ENCODE measurements at regions not wholly inside any gene's neighbourhood (a gene's known extent, or its start where the extent isn't known, plus 50 kb on each side); places are given as distances from the start of the nearest gene placed in this dataset.
"Not testable (repeated sequence)": the region's sequence is repeated elsewhere in the genome, so short reads cannot be mapped to it uniquely, and the experiment has no call there.

DNA sequence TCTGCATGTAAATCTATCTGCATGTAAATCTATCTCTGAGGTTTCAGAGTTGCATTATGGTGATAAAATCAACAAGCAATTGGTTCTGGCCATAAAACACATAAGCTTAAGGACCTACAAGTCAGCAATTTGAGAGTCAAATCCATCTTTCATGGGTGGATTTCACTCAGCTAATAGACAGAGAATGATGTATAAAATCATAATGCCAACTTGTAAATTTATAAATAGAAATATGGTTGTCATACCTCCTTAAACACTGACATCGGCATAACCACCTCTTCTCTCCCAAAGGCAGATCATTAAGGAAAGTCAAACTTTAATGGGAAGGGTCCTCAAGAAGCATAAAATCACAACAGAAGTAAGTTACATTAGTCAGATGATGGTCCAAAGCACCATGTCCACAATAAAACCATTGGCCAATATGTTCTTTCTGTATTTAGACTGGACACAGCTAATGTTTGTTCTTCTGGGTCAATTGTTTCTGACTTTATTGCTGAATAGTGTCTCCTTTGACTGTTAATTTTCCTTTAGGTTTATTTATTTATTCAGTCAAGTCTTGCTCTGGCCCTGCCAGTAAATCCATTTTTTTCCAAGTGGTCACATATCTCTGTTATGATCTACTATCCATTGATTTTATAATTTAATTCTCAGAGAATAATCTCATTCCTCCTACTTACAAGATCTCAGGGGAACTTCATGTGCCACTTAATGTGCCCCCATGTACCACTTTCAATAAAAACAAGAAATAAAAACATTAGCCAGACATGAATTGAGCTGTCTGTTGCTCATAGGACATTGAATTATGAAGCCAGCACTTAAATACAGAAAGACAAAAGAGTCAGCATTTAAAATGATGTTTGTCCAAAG is 382.9 kb upstream of the IRAK1BP1 start:
- intact Hi-C loops (cut with DNase I) = no loop called here
- no peak for DNase-seq (ENCODE audit: low spot score)

DNA sequence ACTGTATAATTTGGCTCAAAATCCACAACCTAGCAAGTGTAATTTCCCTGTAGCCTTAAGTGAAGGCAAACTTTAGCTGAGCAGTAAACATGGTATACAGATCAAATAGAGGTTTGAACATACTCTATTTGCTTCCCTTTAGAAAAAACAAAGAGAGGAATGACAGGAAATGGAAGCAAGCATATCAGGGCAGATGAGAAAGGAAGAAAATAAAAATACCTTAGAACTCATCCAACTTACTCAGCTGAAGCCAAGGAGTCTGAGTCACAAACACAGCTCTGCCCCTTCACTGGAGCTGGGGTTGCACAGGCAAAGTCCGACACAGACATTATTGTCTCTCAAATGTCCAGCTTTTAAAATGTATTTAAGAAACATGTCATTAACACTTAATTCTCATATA is 379.9 kb upstream of the IRAK1BP1 start:
- intact Hi-C loops (cut with DNase I) = no loop called here
- DNase-seq (ENCODE audit: low spot score) = no peak

DNA sequence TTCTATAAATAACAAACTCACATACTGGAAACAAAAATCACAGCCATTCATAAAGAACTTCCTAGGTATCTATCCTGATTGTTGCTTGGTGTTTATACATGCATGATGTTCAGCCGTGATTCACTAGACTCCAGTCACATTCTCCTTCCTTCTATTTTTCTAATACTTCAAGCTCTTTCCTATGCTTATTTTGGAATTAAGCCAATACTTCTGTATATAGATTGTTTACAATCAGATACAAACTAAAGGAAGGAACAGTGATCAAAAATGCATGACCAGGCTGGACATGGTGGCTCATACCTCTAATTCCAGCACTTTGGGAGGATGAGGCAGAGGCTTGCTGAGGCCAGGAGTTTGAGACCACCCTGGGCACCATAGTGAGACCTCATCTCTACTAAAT is 377.5 kb upstream of the IRAK1BP1 start:
- intact Hi-C loops (cut with DNase I) = no loop called here
- no peak for DNase-seq (ENCODE audit: low spot score)

DNA sequence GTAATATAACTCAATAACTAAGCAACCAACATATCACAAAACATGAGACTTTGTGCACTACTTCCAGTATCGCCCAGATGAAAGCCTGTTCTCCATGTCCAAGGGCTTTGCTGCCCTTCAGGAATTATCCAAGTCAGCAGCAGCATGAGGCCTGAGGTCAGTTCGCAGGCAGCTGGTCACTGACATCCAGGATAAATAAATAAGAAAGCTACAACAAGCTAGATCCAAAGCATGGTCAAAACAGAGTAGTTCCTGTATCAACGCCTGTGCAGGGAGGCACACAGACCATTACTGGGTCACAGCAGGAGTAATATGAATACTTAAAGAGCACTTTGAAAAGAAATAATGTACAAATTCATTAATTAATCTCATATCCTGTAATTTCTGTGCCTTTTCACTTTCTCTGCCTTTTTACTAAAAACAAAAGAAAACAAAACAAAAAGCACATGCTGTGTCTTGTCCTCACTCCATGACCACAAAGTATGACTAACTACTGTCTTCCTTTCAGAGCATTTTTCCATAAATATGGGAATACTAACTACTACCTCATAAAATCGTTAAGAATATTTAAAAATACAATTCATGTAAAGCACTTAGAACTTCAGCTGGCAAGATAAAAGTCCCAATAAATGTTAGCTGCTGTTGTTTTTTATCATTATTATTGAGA is 374.9 kb upstream of the IRAK1BP1 start:
- intact Hi-C loops (cut with DNase I) = no loop called here
- no peak for DNase-seq (ENCODE audit: low spot score)

DNA sequence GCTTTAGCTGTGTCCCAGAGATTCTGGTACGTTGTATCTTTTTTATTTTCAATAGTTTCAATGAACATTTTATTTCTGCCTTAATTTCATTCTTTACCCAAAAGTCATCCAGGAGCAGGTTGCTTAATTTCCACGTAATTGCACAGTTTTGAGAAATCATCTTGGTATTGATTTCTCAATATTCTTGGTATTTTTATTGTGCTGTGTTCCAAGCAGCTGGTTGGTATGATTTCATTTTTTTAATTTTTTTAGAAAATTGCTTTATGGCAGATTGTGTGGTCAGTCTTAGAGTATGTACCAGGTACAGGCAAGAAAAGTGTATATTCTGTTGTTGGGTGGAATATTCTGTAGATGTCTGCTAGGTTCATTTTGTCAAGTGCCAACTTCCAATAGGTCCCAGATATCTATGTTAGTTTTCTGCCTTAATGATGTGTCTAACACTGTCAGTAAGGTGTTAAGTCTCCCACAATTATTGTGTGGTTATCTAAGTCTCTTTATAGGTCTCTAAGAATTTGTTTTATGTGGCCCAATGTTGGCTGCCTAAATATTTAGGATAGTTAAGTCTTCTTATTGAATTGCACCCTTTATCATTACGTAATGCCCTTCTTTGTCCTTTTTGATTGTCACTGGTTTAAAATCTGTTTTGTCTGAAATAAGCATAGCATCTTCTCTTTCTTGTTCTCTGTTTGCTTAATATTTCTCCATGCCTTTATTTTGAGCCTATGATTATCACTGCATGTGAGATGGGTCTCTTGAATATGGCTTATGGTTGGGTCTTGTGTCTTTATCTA is 366.9 kb upstream of the IRAK1BP1 start:
- intact Hi-C loops (cut with DNase I) = no loop called here
- DNase-seq (ENCODE audit: low spot score) = no peak

DNA sequence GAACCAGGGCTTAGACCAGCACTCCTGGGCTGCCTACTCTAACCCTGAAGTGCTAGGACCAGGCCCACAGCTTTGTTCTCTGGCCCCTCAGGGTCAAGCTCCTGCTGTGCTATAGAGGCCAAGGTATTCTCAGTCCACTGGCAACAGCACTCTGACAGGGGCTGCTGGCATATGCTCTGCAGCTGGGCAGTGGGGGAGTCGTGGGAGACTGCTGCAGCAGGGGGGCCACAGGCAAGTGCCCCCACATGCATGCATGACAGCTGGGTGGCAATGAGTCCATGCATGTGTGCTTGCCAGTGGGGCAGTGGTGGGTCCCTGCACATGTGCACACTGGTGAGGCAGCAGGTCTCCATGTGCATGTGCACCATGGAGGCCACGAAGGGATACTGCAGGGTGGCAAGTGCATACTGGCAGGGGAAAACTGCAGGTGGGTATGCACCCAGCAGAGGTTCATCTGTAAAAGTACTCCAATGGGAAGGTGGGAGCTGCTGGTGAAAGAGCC is 364.9 kb upstream of the IRAK1BP1 start:
- no peak for DNase-seq (ENCODE audit: low spot score)
- intact Hi-C loops (cut with DNase I) = no loop called here

DNA sequence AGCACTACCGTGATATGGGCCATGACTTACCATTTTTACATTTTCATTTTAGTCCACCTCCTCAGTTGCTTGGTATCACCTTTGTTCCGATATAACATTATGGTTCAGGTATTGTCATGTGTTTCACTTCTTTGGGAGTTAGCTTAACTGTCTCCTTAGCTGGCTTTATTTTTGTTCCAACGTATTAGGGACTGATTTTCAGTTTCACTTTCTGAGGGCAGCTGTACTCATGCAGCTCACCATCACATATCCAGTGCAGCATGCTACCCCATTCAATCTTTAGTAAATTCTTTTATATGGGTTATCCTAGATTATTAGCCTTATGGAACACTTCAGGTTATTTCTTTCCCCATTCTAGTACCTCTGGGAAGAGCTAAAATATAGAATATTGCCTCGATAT is 362.2 kb upstream of the IRAK1BP1 start:
- intact Hi-C loops (cut with DNase I) = no loop called here
- DNase-seq (ENCODE audit: low spot score) = no peak

DNA sequence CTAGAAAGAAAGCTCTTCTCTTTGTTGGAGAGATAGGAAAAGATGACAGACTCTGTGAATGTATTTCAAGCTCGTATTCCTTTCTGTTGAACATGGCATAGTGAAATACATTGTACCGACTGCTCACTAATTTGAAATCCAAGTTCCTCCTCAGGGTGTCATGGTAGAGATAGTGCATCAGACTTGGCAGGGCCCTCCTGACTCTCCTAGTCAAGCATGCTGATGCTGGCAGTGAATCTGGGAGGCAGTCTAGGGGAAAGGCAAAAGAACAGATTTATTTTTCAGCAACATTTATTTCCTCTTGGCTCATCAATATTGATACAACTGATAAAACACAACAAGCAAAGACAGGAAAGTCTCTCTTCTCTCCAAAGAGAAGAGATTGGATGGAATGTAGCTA is 356.3 kb upstream of the IRAK1BP1 start:
- intact Hi-C loops (cut with DNase I) = no loop called here
- no peak for DNase-seq (ENCODE audit: low spot score)

DNA sequence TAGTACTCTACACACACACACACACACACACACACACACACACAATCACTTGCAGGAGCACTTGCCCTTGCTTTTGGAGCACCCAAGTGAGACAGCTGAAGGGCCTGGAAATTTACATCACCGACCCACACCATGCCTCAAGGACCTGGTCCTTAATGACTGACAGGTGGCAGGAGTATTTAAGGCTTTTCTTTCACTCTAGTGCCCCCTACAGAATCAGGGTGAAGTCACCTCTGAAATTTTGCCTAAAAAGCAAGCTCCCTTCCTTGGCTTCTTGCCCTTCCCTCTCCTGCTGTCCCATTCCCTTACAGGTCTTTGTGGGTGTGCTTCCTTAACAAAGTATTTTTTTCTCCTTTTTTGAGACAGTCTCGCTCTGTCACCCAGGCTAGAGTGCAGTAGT is 353.5 kb upstream of the IRAK1BP1 start:
- DNase-seq (ENCODE audit: low spot score) = no peak
- intact Hi-C loops (cut with DNase I) = no loop called here

DNA sequence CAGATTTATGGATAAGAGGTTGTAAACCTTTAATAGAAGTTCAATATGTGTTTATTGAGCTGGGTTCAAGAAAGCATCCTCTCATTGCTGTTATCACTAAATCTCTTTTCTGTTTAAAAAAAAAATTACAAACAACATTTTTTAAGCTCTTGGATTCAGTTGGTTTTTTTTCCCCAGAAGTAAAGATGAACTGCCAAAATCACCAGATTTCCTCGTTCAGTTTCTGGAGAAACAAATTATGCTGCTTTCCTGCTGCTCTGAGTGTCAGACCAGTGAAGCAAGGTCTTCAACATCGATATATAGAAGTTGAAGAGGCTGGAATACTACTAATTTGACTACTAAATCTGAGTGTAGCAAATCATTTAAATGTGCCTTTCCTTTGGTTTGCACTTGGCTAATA is 352.1 kb upstream of the IRAK1BP1 start:
- intact Hi-C loops (cut with DNase I) = no loop called here
- no peak for DNase-seq (ENCODE audit: low spot score)

DNA sequence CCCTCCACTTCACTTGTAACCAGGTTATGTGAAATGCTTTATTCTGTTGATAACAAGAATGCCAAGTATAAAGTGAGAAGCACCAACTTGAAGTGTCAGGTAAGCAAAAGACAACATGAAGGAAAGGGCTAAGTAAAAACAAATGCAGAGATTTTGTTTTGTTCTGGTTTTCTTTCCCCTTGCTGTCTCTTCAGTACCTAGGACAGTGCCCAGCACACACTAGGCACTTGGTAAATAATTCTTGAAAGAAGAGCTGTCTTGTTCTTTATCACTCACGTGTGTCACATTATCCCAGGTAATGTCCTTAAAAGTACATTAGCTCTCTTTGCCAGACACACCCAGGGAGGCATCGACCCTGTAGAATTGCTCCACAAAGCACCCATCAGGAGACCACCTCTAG is 350.0 kb upstream of the IRAK1BP1 start:
- intact Hi-C loops (cut with DNase I) = no loop called here

DNA sequence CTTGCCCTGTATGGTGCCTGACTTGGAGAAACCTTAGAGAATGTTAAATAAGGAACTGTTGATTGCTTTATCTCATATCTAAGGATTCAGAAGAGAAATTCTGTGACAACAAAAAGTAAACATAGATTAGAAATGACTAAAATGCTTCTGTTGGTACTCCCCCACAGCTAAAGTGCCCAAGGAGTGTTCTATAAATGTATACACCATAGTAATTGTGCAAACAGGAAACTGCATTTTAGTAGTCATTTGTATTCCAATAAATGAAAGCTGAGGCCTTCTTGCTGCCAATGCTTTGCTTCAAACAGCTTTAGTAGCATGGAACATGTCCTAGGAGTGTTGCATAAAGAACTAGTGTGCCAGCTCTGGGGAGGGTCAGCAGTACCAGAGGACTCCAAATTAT is 343.7 kb upstream of the IRAK1BP1 start:
- intact Hi-C loops (cut with DNase I) = no loop called here
- DNase-seq (ENCODE audit: low spot score) = no peak

More for the DNA sequence above, 350.0 kb upstream of the IRAK1BP1 start:
- DNase-seq (ENCODE audit: low spot score) = no peak

DNA sequence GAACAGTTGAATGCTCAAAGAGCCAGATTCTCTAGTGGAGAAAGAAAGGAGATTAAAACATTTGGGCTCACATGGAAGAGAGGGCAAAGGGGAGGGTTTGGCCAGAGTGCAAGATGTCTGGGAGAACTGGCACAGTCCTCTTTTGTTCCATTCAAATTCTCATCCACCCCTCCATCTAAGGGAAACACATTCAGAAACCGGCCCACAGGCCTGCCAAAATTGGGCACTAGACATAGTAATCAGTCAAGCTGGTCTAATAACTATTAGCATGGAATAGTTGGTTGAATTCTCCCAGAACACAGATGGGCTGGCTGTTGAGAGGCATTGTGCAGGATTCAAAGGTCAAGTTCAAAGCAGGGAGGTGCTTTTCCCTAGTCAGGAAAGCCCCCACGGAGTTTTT is 341.4 kb upstream of the IRAK1BP1 start:
- no peak for DNase-seq (ENCODE audit: low spot score)
- intact Hi-C loops (cut with DNase I) = no loop called here

DNA sequence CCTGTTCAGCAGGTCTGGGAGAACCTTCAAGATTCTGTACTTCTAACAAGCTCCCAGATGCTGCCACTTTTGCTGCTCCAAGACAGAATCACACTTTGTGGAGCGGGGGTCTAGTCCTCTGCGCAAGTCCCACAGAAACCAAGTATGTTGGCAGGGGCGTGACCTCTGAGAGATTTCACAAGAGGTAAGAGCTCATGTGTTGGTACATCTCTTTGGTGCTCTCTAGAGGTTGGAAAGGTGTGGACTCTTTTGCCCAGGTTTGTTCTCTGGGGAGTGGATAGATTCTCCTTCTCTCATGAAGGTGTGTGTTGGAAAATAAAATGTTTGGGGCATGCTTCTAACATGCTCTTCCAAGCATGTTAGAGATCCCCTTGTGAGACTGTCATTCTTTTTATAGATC is 340.9 kb upstream of the IRAK1BP1 start:
- DNase-seq (ENCODE audit: low spot score) = no peak
- intact Hi-C loops (cut with DNase I) = no loop called here

DNA sequence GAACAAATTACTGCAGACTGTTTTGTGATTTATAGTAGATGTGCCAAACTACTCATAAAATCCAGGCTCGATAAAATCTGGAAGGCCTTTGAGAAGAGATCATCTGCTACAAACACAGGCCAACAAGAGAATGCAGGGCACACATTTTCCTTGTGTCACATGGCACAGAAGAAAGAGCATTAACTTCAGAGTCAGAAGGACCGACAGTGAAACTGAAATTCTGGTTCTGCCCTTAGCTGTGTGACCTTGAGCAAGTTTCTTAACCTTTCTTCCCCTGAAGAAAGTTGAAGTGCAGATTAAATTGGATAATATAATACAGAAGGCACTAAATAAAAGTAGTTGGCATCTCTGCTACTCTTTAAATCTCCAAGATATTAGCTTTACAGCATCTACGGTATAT is 338.4 kb upstream of the IRAK1BP1 start:
- DNase-seq (ENCODE audit: low spot score) = no peak
- intact Hi-C loops (cut with DNase I) = no loop called here

DNA sequence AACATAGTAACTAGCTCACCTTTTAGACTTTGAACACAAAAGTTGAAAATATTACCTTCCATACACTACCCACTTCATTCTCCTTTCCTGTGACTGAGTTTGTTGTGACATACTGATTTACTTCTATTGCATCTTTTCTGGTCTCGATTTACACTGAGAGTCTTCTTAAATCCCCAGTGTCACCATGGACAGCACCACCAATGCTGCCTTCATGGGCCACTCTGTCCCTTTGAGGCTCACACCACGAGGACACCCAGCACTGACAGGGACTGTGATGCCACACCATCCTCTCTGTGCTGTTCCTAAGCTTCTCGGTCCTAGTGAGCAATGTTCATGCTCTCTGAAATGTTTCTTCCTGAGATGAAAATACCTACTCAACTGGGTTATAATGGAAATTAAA is 337.1 kb upstream of the IRAK1BP1 start:
- intact Hi-C loops (cut with DNase I) = no loop called here
- DNase-seq (ENCODE audit: low spot score) = no peak

DNA sequence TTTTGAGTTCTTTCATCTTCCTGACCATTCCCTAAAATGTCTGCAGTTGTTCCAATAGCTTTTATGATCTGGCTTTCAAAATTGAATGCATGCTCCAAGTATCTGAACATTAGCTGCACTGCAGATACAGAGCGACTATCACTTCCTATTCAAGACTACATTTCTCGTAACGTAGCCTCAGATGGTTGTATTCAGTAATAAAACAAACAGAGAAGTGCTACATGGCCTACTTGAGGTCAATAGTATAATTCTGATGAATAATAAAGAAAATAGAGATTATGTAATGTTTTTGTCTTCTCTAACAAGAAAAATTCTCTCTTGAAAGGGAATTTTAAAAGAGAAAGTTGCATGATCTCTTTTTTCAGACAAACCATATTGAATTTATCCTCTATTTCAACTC is 333.9 kb upstream of the IRAK1BP1 start:
- intact Hi-C loops (cut with DNase I) = no loop called here
- DNase-seq (ENCODE audit: low spot score) = no peak

DNA sequence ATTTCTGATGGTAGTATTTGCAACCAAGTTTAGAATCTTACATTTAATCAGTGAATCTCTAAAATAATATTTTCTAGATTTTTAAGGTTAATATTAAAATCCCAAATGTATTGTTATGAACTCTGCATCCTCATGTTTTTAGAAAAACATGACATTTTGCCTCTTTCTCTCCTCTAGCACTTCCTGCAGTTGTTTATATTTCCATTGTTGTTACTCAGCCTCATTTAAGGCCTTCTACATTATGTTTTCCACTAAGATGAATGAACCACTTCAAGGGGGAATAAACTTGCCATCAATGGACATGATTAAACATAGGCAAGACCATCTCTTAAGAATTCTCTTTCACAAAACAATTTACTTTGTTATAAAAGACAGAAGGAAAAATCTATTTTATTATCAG is 333.5 kb upstream of the IRAK1BP1 start:
- DNase-seq (ENCODE audit: low spot score) = no peak

DNA sequence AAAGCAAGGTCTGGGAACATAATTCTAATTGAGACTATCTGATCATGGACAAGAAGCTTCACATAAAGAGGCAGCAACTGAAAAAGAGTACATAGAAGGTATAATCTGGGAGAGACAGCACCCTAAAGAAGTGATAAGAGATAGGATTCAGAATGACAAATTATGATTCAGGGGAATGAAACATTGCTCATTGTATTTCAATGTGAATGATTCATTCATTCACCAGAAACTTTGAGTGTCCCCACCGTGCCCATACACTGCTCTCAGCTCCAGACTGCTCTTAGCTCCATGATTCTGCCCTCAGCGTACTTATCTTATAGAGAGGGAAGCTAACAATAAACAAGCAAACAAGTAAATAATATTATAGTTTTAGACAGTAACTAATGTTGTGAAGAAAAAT is 329.3 kb upstream of the IRAK1BP1 start:
- intact Hi-C loops (cut with DNase I) = no loop called here
- no peak for DNase-seq (ENCODE audit: low spot score)

More for the DNA sequence above, 333.5 kb upstream of the IRAK1BP1 start:
- intact Hi-C loops (cut with DNase I) = no loop called here

DNA sequence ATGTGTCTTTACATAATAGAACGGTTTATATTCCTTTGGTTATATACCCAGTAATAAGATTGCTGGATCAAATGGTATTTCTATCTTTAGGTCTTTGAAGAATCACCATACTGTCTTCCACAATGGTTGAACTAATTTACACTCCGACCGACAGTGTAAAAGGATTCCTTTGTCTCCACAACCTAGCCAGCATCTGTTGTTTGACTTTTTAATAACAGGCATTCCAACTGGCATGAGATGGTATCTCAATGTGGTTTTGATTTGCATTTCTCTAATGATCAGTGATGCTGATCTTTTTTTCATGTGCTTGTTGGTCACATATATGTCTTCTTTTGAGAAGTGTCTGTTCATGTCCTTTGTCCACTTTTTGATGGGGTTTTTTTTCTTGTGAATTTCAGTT is 319.7 kb upstream of the IRAK1BP1 start:
- intact Hi-C loops (cut with DNase I); DNase-seq (ENCODE audit: low spot score): not testable (repeated sequence)
